ENCODE measurements at regions not wholly inside any gene's neighbourhood (a gene's known extent, or its start where the extent isn't known, plus 50 kb on each side); places are given as distances from the start of the nearest gene placed in this dataset.

- TF ChIP-seq CTCF (conservative IDR thresholded peaks at IDR 0.05; ENCODE audit: low read depth): no peak
- no peak overlapping the region for H3K27ac ChIP-seq
- ChIA-PET POLR2A (ENCODE audit: low non-redundant PET) (no interaction called here), CTCF (no interaction called here)
- no peak for DNase-seq (ENCODE audit: low spot score)
These were observed 1168.2 kb downstream of the CDH12 start for GRCh38 chr5:21684992-21685391.

- no peak for TF ChIP-seq CTCF (conservative IDR thresholded peaks at IDR 0.05; ENCODE audit: low read depth)
- POLR2A ChIA-PET (ENCODE audit: low non-redundant PET): no interaction called here
- CTCF ChIA-PET: no interaction called here
- no peak for DNase-seq (ENCODE audit: low spot score)
- no peak overlapping the region for H3K27ac ChIP-seq
These were observed 1171.2 kb downstream of the CDH12 start for GRCh38 chr5:21681911-21682310.

- no peak for DNase-seq (ENCODE audit: low spot score)
- no peak for TF ChIP-seq CTCF (conservative IDR thresholded peaks at IDR 0.05; ENCODE audit: low read depth)
- CTCF ChIA-PET: interaction anchor here (0.7 kb wide), 1 partner anchor 77 kb away, joined by 3 read pairs; no protein-coding TSS in a partner anchor
- POLR2A ChIA-PET (ENCODE audit: low non-redundant PET): no interaction called here
- H3K27ac ChIP-seq: no peak overlapping the region
These were observed 1172.5 kb downstream of the CDH12 start for GRCh38 chr5:21680641-21681040.

- no peak for TF ChIP-seq CTCF (conservative IDR thresholded peaks at IDR 0.05; ENCODE audit: low read depth)
- ChIA-PET POLR2A (ENCODE audit: low non-redundant PET) (no interaction called here), CTCF (no interaction called here)
- DNase-seq (ENCODE audit: low spot score): peak; percentile 88
- H3K27ac ChIP-seq: no peak overlapping the region
These were observed 1172.9 kb downstream of the CDH12 start for GRCh38 chr5:21680196-21680595.

- ChIA-PET CTCF (no interaction called here), POLR2A (ENCODE audit: low non-redundant PET) (no interaction called here)
- no peak for DNase-seq (ENCODE audit: low spot score)
- no peak for TF ChIP-seq CTCF (conservative IDR thresholded peaks at IDR 0.05; ENCODE audit: low read depth)
- no peak overlapping the region for H3K27ac ChIP-seq
These were observed 1174.6 kb downstream of the CDH12 start for GRCh38 chr5:21678526-21678925.

GRCh38 chr5:21672911-21673310 is 1180.2 kb downstream of the CDH12 start:
- no peak for DNase-seq (ENCODE audit: low spot score)
- no peak for TF ChIP-seq CTCF (conservative IDR thresholded peaks at IDR 0.05; ENCODE audit: low read depth)
- CTCF ChIA-PET: interaction anchor here (0.8 kb wide), 1 partner anchor 667 kb away, joined by 3 read pairs; no protein-coding TSS in a partner anchor
- no peak overlapping the region for H3K27ac ChIP-seq
- POLR2A ChIA-PET (ENCODE audit: low non-redundant PET): no interaction called here

GRCh38 chr5:21672360-21672759 is 1180.8 kb downstream of the CDH12 start:
- no peak overlapping the region for H3K27ac ChIP-seq
- ChIA-PET POLR2A (ENCODE audit: low non-redundant PET) (no interaction called here), CTCF (interaction anchor here (0.6 kb wide), 2 partner anchors 79 to 165 kb away, joined by 3 read pairs; no protein-coding TSS in a partner anchor)
- TF ChIP-seq CTCF (conservative IDR thresholded peaks at IDR 0.05; ENCODE audit: low read depth): no peak
- DNase-seq (ENCODE audit: low spot score): no peak
